GM12864 (cell line): ENCODE measurements at regions not wholly inside any gene's neighbourhood (a gene's known extent, or its start where the extent isn't known, plus 50 kb on each side); places are given as distances from the start of the nearest gene placed in this dataset.

Experiments used
- DNase-seq: peaks from one replicate; pipeline ENCODE4 v3.0.0-alpha.2; 2011; ENCODE audit warnings: low read depth
- H3K4me3 ChIP-seq: 2 replicates; pipeline ENCODE4 v1.5.1; 2011; ENCODE audit warnings: mild to moderate bottlenecking, low read depth, low read length, control low read depth
- CTCF ChIP-seq: IDR thresholded peaks from 2 replicates; pipeline ENCODE4 v1.5.1; 2011; ENCODE audit warnings: low read depth, mild to moderate bottlenecking, moderate library complexity, low read length, control low read depth, inconsistent platforms; ENCODE audit errors: missing control alignments

GRCh38 chr17:62194401-62194800, 129.3 kb upstream of the MED13 start:
- TF ChIP-seq CTCF: no peak
- no peak overlapping the region for H3K4me3 ChIP-seq
- no peak for DNase-seq

GRCh38 chr17:62193249-62193648, 128.2 kb upstream of the MED13 start:
- H3K4me3 ChIP-seq: no peak overlapping the region
- DNase-seq: no peak
- TF ChIP-seq CTCF: no peak

- no peak for DNase-seq
- no peak overlapping the region for H3K4me3 ChIP-seq
- TF ChIP-seq CTCF: no peak
Measured at GRCh38 chr17:62191390-62192361, 126.6 kb upstream of the MED13 start.

GRCh38 chr17:62189377-62189776, 124.3 kb upstream of the MED13 start:
- no peak for TF ChIP-seq CTCF
- DNase-seq: no peak

GRCh38 chr17:62188713-62189112, 123.6 kb upstream of the MED13 start:
- no peak overlapping the region for H3K4me3 ChIP-seq
- DNase-seq: no peak
- TF ChIP-seq CTCF: no peak

More at GRCh38 chr17:62189377-62189776, 124.3 kb upstream of the MED13 start:
- H3K4me3 ChIP-seq: no peak overlapping the region

DNA sequence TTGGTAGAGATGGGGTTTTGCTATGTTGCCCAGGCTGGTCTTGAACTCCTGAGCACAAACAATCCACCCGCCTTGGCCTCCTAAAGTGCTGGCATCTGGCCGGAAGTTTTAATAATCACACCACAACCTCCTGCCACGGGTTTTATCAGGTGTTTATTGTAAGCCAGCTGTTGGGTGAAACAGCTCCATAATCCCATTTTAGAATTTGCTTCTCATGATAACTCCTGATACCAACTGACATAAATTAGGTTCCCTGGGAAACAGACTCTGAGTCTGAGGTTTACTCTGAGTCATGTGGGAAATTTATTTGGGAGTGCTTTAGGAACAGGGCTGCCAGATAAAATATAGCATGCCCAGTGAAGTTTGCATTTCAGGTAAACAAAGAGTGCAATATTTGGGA, 122.6 kb upstream of the MED13 start:
- H3K4me3 ChIP-seq: no peak overlapping the region
- no peak for DNase-seq
- no peak for TF ChIP-seq CTCF

DNA sequence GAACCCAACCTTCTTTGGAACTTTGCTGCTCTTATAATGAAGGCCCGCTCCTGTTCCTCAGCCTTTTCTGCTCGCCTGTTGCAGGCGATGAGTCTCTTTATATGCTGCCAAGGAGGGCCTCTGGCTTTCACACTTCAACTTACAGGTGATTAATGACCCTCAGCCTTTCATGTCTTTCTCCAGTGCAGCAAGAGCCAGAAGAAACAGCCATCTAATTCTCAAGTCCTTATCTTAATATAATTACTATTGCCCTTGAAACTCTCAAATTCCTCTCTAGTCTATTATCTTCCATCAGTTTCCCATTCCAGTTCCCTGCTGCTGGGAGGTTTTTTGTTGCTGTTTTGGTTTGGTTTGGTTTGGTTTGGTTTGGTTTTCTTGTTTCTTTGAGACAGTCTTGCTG, 121.8 kb upstream of the MED13 start:
- no peak for TF ChIP-seq CTCF
- H3K4me3 ChIP-seq: no peak overlapping the region

More for the DNA sequence above, 121.8 kb upstream of the MED13 start:
- no peak for DNase-seq
